ENCODE measurements at regions not wholly inside any gene's neighbourhood (a gene's known extent, or its start where the extent isn't known, plus 50 kb on each side); places are given as distances from the start of the nearest gene placed in this dataset.
A peak's percentile ranks its signal among the peaks of the same experiment; 100 is the strongest.
"Not testable (repeated sequence)": the region's sequence is repeated elsewhere in the genome, so short reads cannot be mapped to it uniquely, and the experiment has no call there.

GRCh38 chr7:150016651-150017189 is 143.0 kb downstream of the ATP6V0E2 start:
- DNase-seq; H3K4me1 Mint-ChIP-seq; H3K9me3 Mint-ChIP-seq; H3K27ac Mint-ChIP-seq; H3K4me3 Mint-ChIP-seq; H3K27me3 Mint-ChIP-seq (ENCODE audit: low read depth in 3 of 3); H3K36me3 Mint-ChIP-seq: not testable (repeated sequence)

GRCh38 chr7:150020210-150020609 is 146.4 kb downstream of the ATP6V0E2 start:
- not testable (repeated sequence) for H3K4me3 Mint-ChIP-seq; H3K27ac Mint-ChIP-seq; H3K36me3 Mint-ChIP-seq; H3K27me3 Mint-ChIP-seq (ENCODE audit: low read depth in 3 of 3); H3K4me1 Mint-ChIP-seq; DNase-seq; H3K9me3 Mint-ChIP-seq

GRCh38 chr7:150024550-150025490 is 151.1 kb downstream of the ATP6V0E2 start:
- H3K4me3 Mint-ChIP-seq; H3K27me3 Mint-ChIP-seq (ENCODE audit: low read depth in 3 of 3); H3K4me1 Mint-ChIP-seq: not testable (repeated sequence)

GRCh38 chr7:150025802-150026201 is 152.0 kb downstream of the ATP6V0E2 start:
- H3K4me3 Mint-ChIP-seq; H3K4me1 Mint-ChIP-seq; H3K36me3 Mint-ChIP-seq; H3K27ac Mint-ChIP-seq; DNase-seq; H3K9me3 Mint-ChIP-seq; H3K27me3 Mint-ChIP-seq (ENCODE audit: low read depth in 3 of 3): not testable (repeated sequence)

More at GRCh38 chr7:150024550-150025490, 151.1 kb downstream of the ATP6V0E2 start:
- H3K9me3 Mint-ChIP-seq, H3K27ac Mint-ChIP-seq, H3K36me3 Mint-ChIP-seq, DNase-seq: not testable (repeated sequence)

GRCh38 chr7:150028344-150029012 is 154.7 kb downstream of the ATP6V0E2 start:
- not testable (repeated sequence) for H3K27ac Mint-ChIP-seq; H3K4me3 Mint-ChIP-seq; H3K4me1 Mint-ChIP-seq; DNase-seq; H3K9me3 Mint-ChIP-seq; H3K36me3 Mint-ChIP-seq; H3K27me3 Mint-ChIP-seq (ENCODE audit: low read depth in 3 of 3)

- H3K9me3 Mint-ChIP-seq; H3K36me3 Mint-ChIP-seq; H3K27ac Mint-ChIP-seq; H3K4me1 Mint-ChIP-seq; DNase-seq; H3K27me3 Mint-ChIP-seq (ENCODE audit: low read depth in 3 of 3): not testable (repeated sequence)
- peak overlapping the region in 1 of 5 donors; percentile 53 for H3K4me3 Mint-ChIP-seq
Observed at GRCh38 chr7:150029013-150029389, 155.2 kb downstream of the ATP6V0E2 start.

- H3K27ac Mint-ChIP-seq; H3K4me3 Mint-ChIP-seq; H3K27me3 Mint-ChIP-seq (ENCODE audit: low read depth in 3 of 3); H3K4me1 Mint-ChIP-seq; DNase-seq; H3K9me3 Mint-ChIP-seq; H3K36me3 Mint-ChIP-seq: not testable (repeated sequence)
Observed at GRCh38 chr7:150031733-150032132, 158.0 kb downstream of the ATP6V0E2 start.

- not testable (repeated sequence) for H3K9me3 Mint-ChIP-seq; H3K27ac Mint-ChIP-seq; H3K36me3 Mint-ChIP-seq; H3K4me3 Mint-ChIP-seq; DNase-seq; H3K4me1 Mint-ChIP-seq; H3K27me3 Mint-ChIP-seq (ENCODE audit: low read depth in 3 of 3)
Observed at GRCh38 chr7:150033711-150034110, 159.9 kb downstream of the ATP6V0E2 start.

- H3K4me1 Mint-ChIP-seq, H3K36me3 Mint-ChIP-seq, H3K9me3 Mint-ChIP-seq: not testable (repeated sequence)
Observed at GRCh38 chr7:150035769-150036168, 162.0 kb downstream of the ATP6V0E2 start.

GRCh38 chr7:150039061-150039460 is 165.3 kb downstream of the ATP6V0E2 start:
- H3K4me3 Mint-ChIP-seq; DNase-seq; H3K27me3 Mint-ChIP-seq (ENCODE audit: low read depth in 3 of 3); H3K4me1 Mint-ChIP-seq; H3K27ac Mint-ChIP-seq; H3K9me3 Mint-ChIP-seq; H3K36me3 Mint-ChIP-seq: not testable (repeated sequence)

More at GRCh38 chr7:150035769-150036168, 162.0 kb downstream of the ATP6V0E2 start:
- not testable (repeated sequence) for H3K27ac Mint-ChIP-seq; H3K4me3 Mint-ChIP-seq; DNase-seq; H3K27me3 Mint-ChIP-seq (ENCODE audit: low read depth in 3 of 3)

- not testable (repeated sequence) for H3K9me3 Mint-ChIP-seq; H3K27me3 Mint-ChIP-seq (ENCODE audit: low read depth in 3 of 3); H3K36me3 Mint-ChIP-seq; H3K4me3 Mint-ChIP-seq; H3K4me1 Mint-ChIP-seq; DNase-seq; H3K27ac Mint-ChIP-seq
Observed at GRCh38 chr7:150042281-150042680, 168.5 kb downstream of the ATP6V0E2 start.

GRCh38 chr7:150044771-150045170 is 171.0 kb downstream of the ATP6V0E2 start:
- not testable (repeated sequence) for H3K4me1 Mint-ChIP-seq, H3K9me3 Mint-ChIP-seq, H3K27ac Mint-ChIP-seq, DNase-seq, H3K36me3 Mint-ChIP-seq, H3K4me3 Mint-ChIP-seq
- peaks cover 4 to 12% (median 8%) of the 10 kb centered on the region in 3 donors for H3K27me3 Mint-ChIP-seq (ENCODE audit: low read depth in 3 of 3)

- H3K4me3 Mint-ChIP-seq, H3K4me1 Mint-ChIP-seq, H3K9me3 Mint-ChIP-seq, DNase-seq, H3K27ac Mint-ChIP-seq, H3K36me3 Mint-ChIP-seq: not testable (repeated sequence)
- H3K27me3 Mint-ChIP-seq (ENCODE audit: low read depth in 3 of 3): peaks cover 4 to 15% (median 11%) of the 10 kb centered on the region in 3 donors
Observed at GRCh38 chr7:150045596-150045995, 171.8 kb downstream of the ATP6V0E2 start.

Measured in immature natural killer cell (primary cell).